ENCODE measurements at regions not wholly inside any gene's neighbourhood (a gene's known extent, or its start where the extent isn't known, plus 50 kb on each side); places are given as distances from the start of the nearest gene placed in this dataset.

- Histone ChIP-seq H3K9ac (ENCODE audit: low read length) (no peak overlapping the region), H3K4me1 (ENCODE audit: low read length) (peaks cover 16% of the 10 kb centered on the region), H3K4me2 (ENCODE audit: low read length) (no peak overlapping the region), H3K9me3 (ENCODE audit: insufficient read depth, low read length) (no peaks in the 10 kb centered on the region), H3K4me3 (ENCODE audit: low read length) (no peak overlapping the region), H3K36me3 (replicated peaks; ENCODE audit: low read depth, low read length) (no peaks in the 10 kb centered on the region), H3K27me3 (ENCODE audit: low read depth, low read length) (peaks cover 20% of the 10 kb centered on the region; the same call in 1 of the 2 replicates), H3K79me2 (ENCODE audit: low read length) (no peaks in the 10 kb centered on the region), H3K27ac (ENCODE audit: low read length) (no peak overlapping the region), H4K20me1 (ENCODE audit: insufficient read depth, low read length) (no peaks in the 10 kb centered on the region), H2AFZ (ENCODE audit: low read depth, low read length) (no peak overlapping the region)
- no peak for TF ChIP-seq CTCF (IDR thresholded peaks at IDR 0.05; ENCODE audit: low read depth, low read length)
- no peak for TF ChIP-seq EZH2phosphoT487 (IDR thresholded peaks at IDR 0.05; ENCODE audit: low read depth)
Observed at GRCh38 chr2:172285010-172285621, 142.3 kb upstream of the ITGA6 start.

GRCh38 chr2:172285760-172286159 lies 141.6 kb upstream of the ITGA6 start:
- Histone ChIP-seq H3K9me3 (ENCODE audit: insufficient read depth, low read length) (no peaks in the 10 kb centered on the region), H4K20me1 (ENCODE audit: insufficient read depth, low read length) (no peaks in the 10 kb centered on the region), H3K4me3 (ENCODE audit: low read length) (no peak overlapping the region), H3K4me2 (ENCODE audit: low read length) (no peak overlapping the region), H3K36me3 (replicated peaks; ENCODE audit: low read depth, low read length) (no peaks in the 10 kb centered on the region), H3K27me3 (ENCODE audit: low read depth, low read length) (peaks cover 20% of the 10 kb centered on the region), H3K9ac (ENCODE audit: low read length) (no peak overlapping the region), H2AFZ (ENCODE audit: low read depth, low read length) (no peak overlapping the region), H3K27ac (ENCODE audit: low read length) (no peak overlapping the region), H3K4me1 (ENCODE audit: low read length) (peaks cover 11% of the 10 kb centered on the region), H3K79me2 (ENCODE audit: low read length) (no peaks in the 10 kb centered on the region)
- no peak for TF ChIP-seq CTCF (IDR thresholded peaks at IDR 0.05; ENCODE audit: low read depth, low read length)
- TF ChIP-seq EZH2phosphoT487 (IDR thresholded peaks at IDR 0.05; ENCODE audit: low read depth) = no peak

GRCh38 chr2:172287190-172287589 lies 140.2 kb upstream of the ITGA6 start:
- Histone ChIP-seq H3K79me2 (ENCODE audit: low read length) (no peaks in the 10 kb centered on the region), H3K4me3 (ENCODE audit: low read length) (no peak overlapping the region), H3K4me2 (ENCODE audit: low read length) (no peak overlapping the region), H3K36me3 (replicated peaks; ENCODE audit: low read depth, low read length) (no peaks in the 10 kb centered on the region), H3K27ac (ENCODE audit: low read length) (no peak overlapping the region), H3K4me1 (ENCODE audit: low read length) (peaks cover 4% of the 10 kb centered on the region; the same call in 1 of the 2 replicates), H2AFZ (ENCODE audit: low read depth, low read length) (no peak overlapping the region), H4K20me1 (ENCODE audit: insufficient read depth, low read length) (no peaks in the 10 kb centered on the region), H3K9me3 (ENCODE audit: insufficient read depth, low read length) (no peaks in the 10 kb centered on the region), H3K27me3 (ENCODE audit: low read depth, low read length) (peaks cover 20% of the 10 kb centered on the region), H3K9ac (ENCODE audit: low read length) (no peak overlapping the region)
- TF ChIP-seq CTCF (IDR thresholded peaks at IDR 0.05; ENCODE audit: low read depth, low read length) (no peak), EZH2phosphoT487 (IDR thresholded peaks at IDR 0.05; ENCODE audit: low read depth) (no peak)

GRCh38 chr2:172287605-172288315 lies 139.6 kb upstream of the ITGA6 start:
- no peak overlapping the region for H3K4me3 ChIP-seq (ENCODE audit: low read length)
- no peak overlapping the region for H3K27ac ChIP-seq (ENCODE audit: low read length)
- no peak overlapping the region for H3K9ac ChIP-seq (ENCODE audit: low read length)
- no peak for TF ChIP-seq CTCF (IDR thresholded peaks at IDR 0.05; ENCODE audit: low read depth, low read length)
- TF ChIP-seq EZH2phosphoT487 (IDR thresholded peaks at IDR 0.05; ENCODE audit: low read depth) = no peak
- no peak overlapping the region for H3K4me2 ChIP-seq (ENCODE audit: low read length)
- no peak overlapping the region for H2AFZ ChIP-seq (ENCODE audit: low read depth, low read length)
- no peaks in the 10 kb centered on the region for H4K20me1 ChIP-seq (ENCODE audit: insufficient read depth, low read length)
- no peaks in the 10 kb centered on the region for H3K79me2 ChIP-seq (ENCODE audit: low read length)
- no peaks in the 10 kb centered on the region for H3K36me3 ChIP-seq (replicated peaks; ENCODE audit: low read depth, low read length)
- no peaks in the 10 kb centered on the region for H3K9me3 ChIP-seq (ENCODE audit: insufficient read depth, low read length)
- H3K27me3 ChIP-seq (ENCODE audit: low read depth, low read length) = peaks cover 20% of the 10 kb centered on the region
- peaks cover 4% of the 10 kb centered on the region; the same call in 1 of the 2 replicates for H3K4me1 ChIP-seq (ENCODE audit: low read length)

Measured in OCI-LY3 (cell line).